ENCODE measurements at regions not wholly inside any gene's neighbourhood (a gene's known extent, or its start where the extent isn't known, plus 50 kb on each side); places are given as distances from the start of the nearest gene placed in this dataset.

DNA sequence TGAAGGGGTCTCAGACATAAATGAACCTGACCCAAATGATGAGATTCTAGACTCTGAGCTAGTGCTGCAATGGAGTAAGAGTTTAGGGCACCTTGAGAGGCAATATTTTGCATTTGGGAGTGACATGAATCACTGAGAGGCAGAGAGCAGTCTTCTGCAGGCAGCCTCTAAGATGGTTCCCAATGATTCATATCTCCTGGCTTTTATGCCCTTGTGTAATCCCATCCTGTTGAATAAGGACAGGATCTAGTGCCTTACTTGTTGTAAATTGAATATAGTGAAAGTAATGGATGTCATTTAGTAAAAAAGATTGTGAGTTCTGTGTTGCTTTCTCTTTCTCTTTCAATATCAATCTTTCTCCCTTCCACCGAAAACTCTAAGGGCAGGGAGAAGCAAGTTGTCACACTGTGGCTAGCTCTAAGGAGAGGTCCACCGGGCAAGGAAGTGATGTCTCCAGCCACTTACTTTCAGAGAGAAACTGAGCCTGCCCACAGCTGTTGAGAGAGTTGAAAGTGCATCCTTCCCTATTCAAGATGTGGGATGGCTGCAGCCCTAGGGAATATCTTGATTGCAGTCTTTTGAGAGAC lies 144.7 kb downstream of the TRIB2 start:
- TF ChIP-seq, protein P1, sequence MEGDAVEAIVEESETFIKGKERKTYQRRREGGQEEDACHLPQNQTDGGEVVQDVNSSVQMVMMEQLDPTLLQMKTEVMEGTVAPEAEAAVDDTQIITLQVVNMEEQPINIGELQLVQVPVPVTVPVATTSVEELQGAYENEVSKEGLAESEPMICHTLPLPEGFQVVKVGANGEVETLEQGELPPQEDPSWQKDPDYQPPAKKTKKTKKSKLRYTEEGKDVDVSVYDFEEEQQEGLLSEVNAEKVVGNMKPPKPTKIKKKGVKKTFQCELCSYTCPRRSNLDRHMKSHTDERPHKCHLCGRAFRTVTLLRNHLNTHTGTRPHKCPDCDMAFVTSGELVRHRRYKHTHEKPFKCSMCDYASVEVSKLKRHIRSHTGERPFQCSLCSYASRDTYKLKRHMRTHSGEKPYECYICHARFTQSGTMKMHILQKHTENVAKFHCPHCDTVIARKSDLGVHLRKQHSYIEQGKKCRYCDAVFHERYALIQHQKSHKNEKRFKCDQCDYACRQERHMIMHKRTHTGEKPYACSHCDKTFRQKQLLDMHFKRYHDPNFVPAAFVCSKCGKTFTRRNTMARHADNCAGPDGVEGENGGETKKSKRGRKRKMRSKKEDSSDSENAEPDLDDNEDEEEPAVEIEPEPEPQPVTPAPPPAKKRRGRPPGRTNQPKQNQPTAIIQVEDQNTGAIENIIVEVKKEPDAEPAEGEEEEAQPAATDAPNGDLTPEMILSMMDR (IDR thresholded peaks at IDR 0.05), result no peak
- TF ChIP-seq POLR2A (IDR thresholded peaks at IDR 0.05), result no peak

Data from body of pancreas (tissue), 4 donors.